ENCODE measurements at regions not wholly inside any gene's neighbourhood (a gene's known extent, or its start where the extent isn't known, plus 50 kb on each side); places are given as distances from the start of the nearest gene placed in this dataset.

DNA sequence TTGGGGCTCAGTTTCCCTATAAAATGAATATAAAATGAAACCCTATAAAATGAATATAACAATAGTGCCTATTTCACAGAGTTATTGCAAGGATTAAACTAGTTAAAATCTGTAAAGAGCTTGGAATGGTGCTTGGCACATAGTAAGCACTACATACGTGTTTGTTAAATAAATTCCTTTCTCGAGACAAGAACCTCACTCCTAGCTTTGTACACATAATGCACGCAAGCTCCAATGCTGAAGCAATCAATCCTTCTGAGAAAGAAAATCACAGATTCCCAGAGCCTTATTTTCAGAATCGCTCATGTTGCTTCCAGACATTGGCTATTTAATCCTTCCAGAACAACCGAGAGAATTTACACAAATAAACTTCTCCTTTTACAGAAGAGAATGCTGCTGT lies 440.9 kb downstream of the IRS1 start:
- TF ChIP-seq, protein P1, sequence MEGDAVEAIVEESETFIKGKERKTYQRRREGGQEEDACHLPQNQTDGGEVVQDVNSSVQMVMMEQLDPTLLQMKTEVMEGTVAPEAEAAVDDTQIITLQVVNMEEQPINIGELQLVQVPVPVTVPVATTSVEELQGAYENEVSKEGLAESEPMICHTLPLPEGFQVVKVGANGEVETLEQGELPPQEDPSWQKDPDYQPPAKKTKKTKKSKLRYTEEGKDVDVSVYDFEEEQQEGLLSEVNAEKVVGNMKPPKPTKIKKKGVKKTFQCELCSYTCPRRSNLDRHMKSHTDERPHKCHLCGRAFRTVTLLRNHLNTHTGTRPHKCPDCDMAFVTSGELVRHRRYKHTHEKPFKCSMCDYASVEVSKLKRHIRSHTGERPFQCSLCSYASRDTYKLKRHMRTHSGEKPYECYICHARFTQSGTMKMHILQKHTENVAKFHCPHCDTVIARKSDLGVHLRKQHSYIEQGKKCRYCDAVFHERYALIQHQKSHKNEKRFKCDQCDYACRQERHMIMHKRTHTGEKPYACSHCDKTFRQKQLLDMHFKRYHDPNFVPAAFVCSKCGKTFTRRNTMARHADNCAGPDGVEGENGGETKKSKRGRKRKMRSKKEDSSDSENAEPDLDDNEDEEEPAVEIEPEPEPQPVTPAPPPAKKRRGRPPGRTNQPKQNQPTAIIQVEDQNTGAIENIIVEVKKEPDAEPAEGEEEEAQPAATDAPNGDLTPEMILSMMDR (IDR thresholded peaks at IDR 0.05; ENCODE audit: low read length), result no peak
- TF ChIP-seq EZH2 (IDR thresholded peaks at IDR 0.05; ENCODE audit: borderline replicate concordance, low read length), result no peak

Data from OCI-LY1 (cell line).